NT2/D1 (cell line): ENCODE measurements at regions not wholly inside any gene's neighbourhood (a gene's known extent, or its start where the extent isn't known, plus 50 kb on each side); places are given as distances from the start of the nearest gene placed in this dataset.

Source experiments
- SUZ12 ChIP-seq: IDR thresholded peaks from 2 replicates; pipeline ENCODE4 v1.6.1; 2011; ENCODE audit not compliant: insufficient read length, insufficient read depth; ENCODE audit errors: extremely low read depth
- YY1 ChIP-seq: IDR thresholded peaks from 2 replicates; pipeline ENCODE4 v1.6.1; 2011; ENCODE audit not compliant: insufficient read length, insufficient read depth
- ZNF274 ChIP-seq: IDR thresholded peaks from 2 replicates; pipeline ENCODE4 v1.6.1; 2011; ENCODE audit warnings: mild to moderate bottlenecking, low read depth, low read length

DNA sequence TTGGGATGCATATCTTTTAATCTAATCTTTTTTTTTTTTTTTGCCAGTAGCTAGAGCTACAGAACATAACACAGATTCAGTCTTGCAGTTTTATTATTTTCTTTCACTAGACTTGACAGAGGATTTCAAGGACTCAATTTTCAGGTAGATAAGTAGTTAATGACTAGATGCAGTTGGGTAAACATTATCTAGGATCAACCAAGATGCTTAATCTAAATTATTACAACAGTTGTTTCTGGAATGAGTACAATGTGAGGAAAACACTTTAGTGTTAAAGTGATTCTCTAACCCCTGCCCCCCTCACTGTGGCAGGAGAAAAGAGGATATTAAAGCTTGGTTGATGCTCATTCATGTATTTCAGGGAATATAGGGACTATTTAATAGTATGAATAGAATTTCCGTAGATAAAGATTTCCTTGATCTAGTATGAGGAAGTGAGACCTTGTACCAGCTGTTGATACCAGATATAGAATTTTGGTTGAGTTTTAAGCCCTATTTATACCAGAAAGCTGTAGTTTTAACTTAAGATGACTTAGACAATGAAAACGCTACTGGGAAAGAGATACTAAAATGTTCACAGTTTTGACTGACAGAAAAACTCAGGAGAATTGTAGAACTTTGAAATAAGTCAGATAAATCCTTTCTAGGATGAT is 389.0 kb upstream of the C2CD4B start:
- no peak for TF ChIP-seq YY1
- TF ChIP-seq SUZ12, result no peak
- no peak for TF ChIP-seq ZNF274
